Neural progenitor cell (in vitro differentiated cells): ENCODE measurements at regions not wholly inside any gene's neighbourhood (a gene's known extent, or its start where the extent isn't known, plus 50 kb on each side); places are given as distances from the start of the nearest gene placed in this dataset.

Source experiments
- DNase-seq: peaks from one replicate; pipeline ENCODE4 v3.0.0-alpha.2; 2016; ENCODE audit warnings: low spot score
- H2AFZ ChIP-seq: fragments of 200-600 bp; sonication (generic); replicated peaks from 2 replicates; pipeline ENCODE4 v1.6.1; 2016; ENCODE audit warnings: antibody characterized with exemption
- H3F3A ChIP-seq: fragments of 200-600 bp; sonication (generic); 2 replicates; pipeline ENCODE4 v1.6.1; 2016; ENCODE audit warnings: antibody characterized with exemption, low read depth
- H3K27ac ChIP-seq: fragments of 200-600 bp; sonication (generic); 2 replicates; pipeline ENCODE4 v1.5.1; 2016; ENCODE audit warnings: mild to moderate bottlenecking
- H3K27me3 ChIP-seq: fragments of 200-600 bp; sonication (generic); 2 replicates; pipeline ENCODE4 v1.6.1; 2016; ENCODE audit warnings: mild to moderate bottlenecking, moderate library complexity
- H3K36me3 ChIP-seq: fragments of 200-600 bp; sonication (generic); 2 replicates; pipeline ENCODE4 v1.5.1; 2016
- H3K4me1 ChIP-seq: fragments of 200-600 bp; sonication (generic); 2 replicates; pipeline ENCODE4 v1.6.1; 2016; ENCODE audit warnings: mixed run types
- H3K4me2 ChIP-seq: fragments of 200-600 bp; sonication (generic); 2 replicates; pipeline ENCODE4 v1.6.1; 2016
- H3K4me3 ChIP-seq: fragments of 200-600 bp; sonication (generic); 2 replicates; pipeline ENCODE4 v1.5.1; 2016
- H3K79me2 ChIP-seq: fragments of 200-600 bp; sonication (generic); 2 replicates; pipeline ENCODE4 v1.6.1; 2016; ENCODE audit warnings: low read depth
- H3K9ac ChIP-seq: fragments of 200-600 bp; sonication (generic); 2 replicates; pipeline ENCODE4 v1.6.1; 2016
- H3K9me3 ChIP-seq: fragments of 200-600 bp; sonication (generic); 2 replicates; pipeline ENCODE4 v1.5.1; 2016; ENCODE audit warnings: low read depth
- H4K20me1 ChIP-seq: fragments of 200-600 bp; sonication (generic); 2 replicates; pipeline ENCODE4 v1.6.1; 2016; ENCODE audit warnings: low read depth
- H3K27ac Mint-ChIP-seq: 3 replicates; pipeline ENCODE4 v1.8.0; 2021; ENCODE audit warnings: mixed read lengths
- H3K27me3 Mint-ChIP-seq: 2 replicates; pipeline ENCODE4 v1.8.0; 2022; ENCODE audit warnings: low read depth, mild to moderate bottlenecking, inconsistent platforms, moderate library complexity, mixed read lengths; ENCODE audit not compliant: insufficient read depth
- H3K36me3 Mint-ChIP-seq: 3 replicates; pipeline ENCODE4 v1.8.0; 2021; ENCODE audit warnings: mixed read lengths
- H3K4me1 Mint-ChIP-seq: 3 replicates; pipeline ENCODE4 v1.8.0; 2021; ENCODE audit warnings: mixed read lengths
- H3K4me3 Mint-ChIP-seq: 3 replicates; pipeline ENCODE4 v1.8.0; 2021; ENCODE audit warnings: mild to moderate bottlenecking, moderate library complexity, mixed read lengths
- H3K9me3 Mint-ChIP-seq: 3 replicates; pipeline ENCODE4 v1.8.0; 2020; ENCODE audit warnings: mixed read lengths
- CTCF ChIP-seq: fragments of 200-600 bp; sonication (generic); IDR thresholded peaks from 2 replicates; pipeline ENCODE4 v1.5.1; 2017; ENCODE audit warnings: antibody characterized with exemption, mild to moderate bottlenecking
- EZH2 ChIP-seq: fragments of 200-600 bp; sonication (generic); IDR thresholded peaks from 2 replicates; pipeline ENCODE4 v1.6.1; 2017; ENCODE audit warnings: antibody characterized with exemption, mild to moderate bottlenecking, moderate library complexity
- EZH2phosphoT487 ChIP-seq: fragments of 200-600 bp; sonication (generic); IDR thresholded peaks from 2 replicates; pipeline ENCODE4 v1.6.1; 2017; ENCODE audit warnings: antibody characterized with exemption

GRCh38 chr11:33638608-33639007 is 62.0 kb downstream of the C11orf91 start:
- H3K4me3 ChIP-seq, result no peak overlapping the region
- no peaks in the 10 kb centered on the region for H3K79me2 ChIP-seq
- no peak overlapping the region for H3K9ac ChIP-seq
- H2AFZ ChIP-seq, result no peak overlapping the region
- no peak overlapping the region for H3K4me3 Mint-ChIP-seq
- no peaks in the 10 kb centered on the region for H3K36me3 ChIP-seq
- no peak overlapping the region for H3K27ac ChIP-seq
- no peaks in the 10 kb centered on the region for H3K27me3 ChIP-seq
- TF ChIP-seq EZH2phosphoT487, result no peak
- no peak for TF ChIP-seq EZH2
- no peak for TF ChIP-seq CTCF
- no peaks in the 10 kb centered on the region for H3K27me3 Mint-ChIP-seq
- H3F3A ChIP-seq, result no peaks in the 10 kb centered on the region
- no peaks in the 10 kb centered on the region for H3K4me1 ChIP-seq
- no peak for DNase-seq
- no peaks in the 10 kb centered on the region for H3K9me3 Mint-ChIP-seq
- no peaks in the 10 kb centered on the region for H4K20me1 ChIP-seq
- no peaks in the 10 kb centered on the region for H3K9me3 ChIP-seq
- no peak overlapping the region for H3K4me2 ChIP-seq
- H3K36me3 Mint-ChIP-seq, result peaks cover 1% of the 10 kb centered on the region
- no peak overlapping the region for H3K27ac Mint-ChIP-seq
- no peaks in the 10 kb centered on the region for H3K4me1 Mint-ChIP-seq

GRCh38 chr11:33636104-33636503 is 64.5 kb downstream of the C11orf91 start:
- no peak overlapping the region for H3K4me3 Mint-ChIP-seq
- Histone ChIP-seq H3K4me3 (no peak overlapping the region), H3K27me3 (no peaks in the 10 kb centered on the region), H4K20me1 (no peaks in the 10 kb centered on the region), H3K9me3 (no peaks in the 10 kb centered on the region), H3K4me2 (no peak overlapping the region), H3K79me2 (no peaks in the 10 kb centered on the region), H3K4me1 (no peaks in the 10 kb centered on the region), H3K36me3 (no peaks in the 10 kb centered on the region), H2AFZ (no peak overlapping the region), H3K9ac (no peak overlapping the region), H3F3A (no peaks in the 10 kb centered on the region), H3K27ac (no peak overlapping the region)
- DNase-seq, result no peak
- H3K9me3 Mint-ChIP-seq, result peaks cover 8% of the 10 kb centered on the region
- peaks cover 10% of the 10 kb centered on the region for H3K36me3 Mint-ChIP-seq
- TF ChIP-seq EZH2 (no peak), CTCF (no peak), EZH2phosphoT487 (no peak)
- peaks cover 5% of the 10 kb centered on the region for H3K27me3 Mint-ChIP-seq
- no peak overlapping the region for H3K27ac Mint-ChIP-seq
- H3K4me1 Mint-ChIP-seq, result peaks cover 3% of the 10 kb centered on the region

- no peaks in the 10 kb centered on the region for H3K9me3 ChIP-seq
- no peak overlapping the region for H3K4me3 Mint-ChIP-seq
- no peak overlapping the region for H2AFZ ChIP-seq
- peaks cover 15% of the 10 kb centered on the region for H3K36me3 Mint-ChIP-seq
- H3K4me2 ChIP-seq, result no peak overlapping the region
- no peaks in the 10 kb centered on the region for H3K4me1 ChIP-seq
- peaks cover 3% of the 10 kb centered on the region for H3K4me1 Mint-ChIP-seq
- no peaks in the 10 kb centered on the region for H3K27me3 ChIP-seq
- H3K27ac Mint-ChIP-seq, result no peak overlapping the region
- no peaks in the 10 kb centered on the region for H4K20me1 ChIP-seq
- H3K4me3 ChIP-seq, result no peak overlapping the region
- no peak overlapping the region for H3K9ac ChIP-seq
- peaks cover 16% of the 10 kb centered on the region for H3K9me3 Mint-ChIP-seq
- no peak for DNase-seq
- no peak overlapping the region for H3K27ac ChIP-seq
- no peaks in the 10 kb centered on the region for H3F3A ChIP-seq
- peaks cover 8% of the 10 kb centered on the region for H3K27me3 Mint-ChIP-seq
- no peaks in the 10 kb centered on the region for H3K79me2 ChIP-seq
- no peaks in the 10 kb centered on the region for H3K36me3 ChIP-seq
- TF ChIP-seq EZH2phosphoT487, result no peak
These were observed 65.5 kb downstream of the C11orf91 start for GRCh38 chr11:33635161-33635560.

- no peak overlapping the region for H3K9ac ChIP-seq
- H3K27ac ChIP-seq, result no peak overlapping the region
- peaks cover 15% of the 10 kb centered on the region for H3K36me3 Mint-ChIP-seq
- no peaks in the 10 kb centered on the region for H3K36me3 ChIP-seq
- no peak for DNase-seq
- H3K4me3 ChIP-seq, result no peak overlapping the region
- no peaks in the 10 kb centered on the region for H3K9me3 ChIP-seq
- H3K27me3 ChIP-seq, result no peaks in the 10 kb centered on the region
- H3K4me1 Mint-ChIP-seq, result peaks cover 3% of the 10 kb centered on the region
- H3K4me2 ChIP-seq, result no peak overlapping the region
- no peaks in the 10 kb centered on the region for H3K4me1 ChIP-seq
- no peaks in the 10 kb centered on the region for H3F3A ChIP-seq
- peaks cover 9% of the 10 kb centered on the region for H3K27me3 Mint-ChIP-seq
- TF ChIP-seq CTCF (no peak), EZH2 (no peak), EZH2phosphoT487 (no peak)
- no peaks in the 10 kb centered on the region for H3K79me2 ChIP-seq
- peaks cover 16% of the 10 kb centered on the region for H3K9me3 Mint-ChIP-seq
- H3K4me3 Mint-ChIP-seq, result no peak overlapping the region
- H3K27ac Mint-ChIP-seq, result no peak overlapping the region
- no peak overlapping the region for H2AFZ ChIP-seq
- H4K20me1 ChIP-seq, result no peaks in the 10 kb centered on the region
These were observed 66.3 kb downstream of the C11orf91 start for GRCh38 chr11:33634291-33634834.
